ENCODE measurements at regions not wholly inside any gene's neighbourhood (a gene's known extent, or its start where the extent isn't known, plus 50 kb on each side); places are given as distances from the start of the nearest gene placed in this dataset.

GRCh38 chr1:66475940-66476339 is 58.0 kb upstream of the SGIP1 start:
- TF ChIP-seq EZH2phosphoT487 (IDR thresholded peaks at IDR 0.05; ENCODE audit: insufficient read depth, low read depth) (no peak), EZH2 (IDR thresholded peaks at IDR 0.05; ENCODE audit: insufficient read depth, poor library complexity, severe bottlenecking) (no peak)

Data from GM23248 (cell line).